ENCODE measurements at regions not wholly inside any gene's neighbourhood (a gene's known extent, or its start where the extent isn't known, plus 50 kb on each side); places are given as distances from the start of the nearest gene placed in this dataset.
"Not testable (repeated sequence)": the region's sequence is repeated elsewhere in the genome, so short reads cannot be mapped to it uniquely, and the experiment has no call there.

DNA sequence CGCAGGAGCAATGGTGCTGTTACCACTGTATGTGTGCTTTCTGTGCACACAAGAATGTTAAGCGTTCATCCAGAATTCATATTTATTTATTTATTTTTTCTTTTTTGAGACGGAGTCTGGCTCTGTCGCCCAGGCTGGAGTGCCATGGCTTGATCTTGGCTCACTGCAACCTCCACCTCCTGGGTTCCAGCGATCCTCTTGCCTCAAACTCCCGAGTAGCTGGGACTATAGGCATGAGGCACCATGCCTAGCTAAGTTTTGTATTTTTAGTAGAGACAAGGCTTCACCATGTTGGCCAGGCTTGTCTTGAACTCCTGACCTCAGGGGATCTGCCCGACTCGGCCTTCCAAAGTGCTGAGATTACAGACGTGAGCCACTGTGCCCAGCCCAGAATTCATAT lies 101.8 kb upstream of the SLC38A2 start:
- Histone ChIP-seq H3K14ac (replicated peaks; ENCODE audit: low read depth, low read length) (peak overlapping the region; percentile 40), H2BK120ac (ENCODE audit: low read depth, low read length) (peak overlapping the region; percentile 76), H3K18ac (ENCODE audit: low read depth, low read length) (peak overlapping the region; percentile 99), H2BK20ac (ENCODE audit: low read depth, low read length) (peak overlapping the region; percentile 83), H4K91ac (ENCODE audit: insufficient read depth, low read depth, low read length) (peak overlapping the region; percentile 88), H3K79me1 (ENCODE audit: low read depth in 1 of 2, low read length in 2 of 2) (peaks cover 16 to 43% of the 10 kb centered on the region in 2 experiments), H3K4ac (ENCODE audit: low read depth, low read length) (peak overlapping the region; percentile 74), H3K9me1 (ENCODE audit: insufficient read depth, low read length) (peaks cover 17% of the 10 kb centered on the region), H3K27ac (ENCODE audit: insufficient read depth, low read length) (peak overlapping the region; percentile 87), H2BK5ac (ENCODE audit: low read depth, low read length, poor library complexity, severe bottlenecking) (peak overlapping the region; percentile 93), H3K23ac (ENCODE audit: low read depth, low read length) (peak overlapping the region; percentile 68; the same call in 1 of the 2 replicates), H3K56ac (ENCODE audit: extremely low read depth, insufficient read depth, low read length) (peak overlapping the region; percentile 91), H2BK15ac (ENCODE audit: low read depth, low read length) (peak overlapping the region; percentile 66; the same call in 2 of the 3 replicates), H3K4me2 (ENCODE audit: low read depth, low read length) (peak overlapping the region; percentile 63), H4K8ac (ENCODE audit: low read depth in 2 of 2, low read length in 2 of 2) (peak overlapping the region; percentile 77 to 78), H3K9ac (ENCODE audit: low read depth, low read length) (peak overlapping the region; percentile 49), H3K4me1 (ENCODE audit: control insufficient read depth, insufficient read depth, low read length) (peaks cover 24% of the 10 kb centered on the region), H2AK5ac (ENCODE audit: low read depth, low read length) (peak overlapping the region; percentile 86), H4K5ac (ENCODE audit: low read depth, low read length) (peak overlapping the region; percentile 96)
- ATAC-seq (ENCODE audit: low read depth) = peak; percentile 9
- H4K20me1 ChIP-seq (ENCODE audit: insufficient read depth, low read length); H3K27me3 ChIP-seq (ENCODE audit: control insufficient read depth, insufficient read depth, low read length); H2AK9ac ChIP-seq (replicated peaks; ENCODE audit: low read depth, low read length, poor library complexity); in situ Hi-C loops (cut with MboI; ENCODE audit: low sequenced_read_pairs); H3K36me3 ChIP-seq (ENCODE audit: control insufficient read depth, insufficient read depth, low read length); H3K4me3 ChIP-seq (ENCODE audit: insufficient read depth, low read depth, low read length); dilution Hi-C loops (cut with HindIII; ENCODE audit: low sequenced_read_pairs, unreplicated experiment); H2AFZ ChIP-seq (replicated peaks; ENCODE audit: low read length, poor library complexity); BruUV-seq (replicated peaks); H3K9me3 ChIP-seq (ENCODE audit: control insufficient read depth, insufficient read depth, low read length); DNase-seq: not testable (repeated sequence)
- intact Hi-C loops (cut with micrococcal nuclease) = loop anchor here (5.0 kb wide), 4 partner anchors 42 to 102 kb away; partner anchors contain the start of gene SLC38A2
- ChIA-PET POLR2A (ENCODE audit: unreplicated experiment) (interaction anchor here (0.9 to 1.3 kb wide), 4 partner anchors 81 to 206 kb away, joined by 3 to 5 read pairs (median 4); partner anchors contain the start of gene SLC38A1), CTCF (interaction anchor here (1.3 kb wide), 1 partner anchor 18 kb away, joined by 3 read pairs; no protein-coding TSS in a partner anchor)
- WGBS, 2 experiments (ENCODE audit: extremely low coverage in 2 of 2, insufficient read length in 1 of 2) = 80% methylated on average over 1 of the region's 9 CpGs; no CpG with 5 or more reads in 1 of the 2 experiments

Measured in IMR-90 (cell line).